ENCODE measurements at regions not wholly inside any gene's neighbourhood (a gene's known extent, or its start where the extent isn't known, plus 50 kb on each side); places are given as distances from the start of the nearest gene placed in this dataset.

DNA sequence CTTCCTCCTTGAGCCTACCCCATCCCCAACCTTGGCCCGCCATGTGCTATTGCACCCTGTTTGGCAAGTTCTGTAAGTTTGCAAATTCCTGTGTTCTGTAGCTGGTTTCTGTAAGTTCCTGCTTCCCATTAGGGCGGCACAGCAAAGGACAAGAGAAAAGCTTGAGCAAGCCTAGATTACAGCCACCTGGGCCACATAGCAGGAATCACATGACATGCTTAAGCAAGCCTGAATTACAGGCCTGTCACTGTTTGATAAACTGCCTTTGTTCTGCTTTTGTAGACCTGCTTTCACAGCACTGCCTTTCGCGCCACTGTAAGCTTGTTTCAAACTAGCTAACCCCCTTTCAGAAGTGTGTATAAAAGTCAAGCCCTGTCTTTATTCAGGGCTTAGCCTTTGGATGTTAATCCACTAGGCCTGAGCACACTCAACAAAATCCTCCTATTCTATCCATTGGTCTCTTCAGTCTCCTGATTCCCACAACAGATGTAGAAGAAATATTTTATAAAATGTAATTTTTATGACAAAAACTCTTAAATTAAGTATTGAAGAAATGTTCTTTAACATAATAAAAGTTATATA lies 906.8 kb upstream of the NDST4 start:
- POLR2A ChIA-PET = no interaction called here
- CTCF ChIA-PET = no interaction called here
- TF ChIP-seq, protein P1, sequence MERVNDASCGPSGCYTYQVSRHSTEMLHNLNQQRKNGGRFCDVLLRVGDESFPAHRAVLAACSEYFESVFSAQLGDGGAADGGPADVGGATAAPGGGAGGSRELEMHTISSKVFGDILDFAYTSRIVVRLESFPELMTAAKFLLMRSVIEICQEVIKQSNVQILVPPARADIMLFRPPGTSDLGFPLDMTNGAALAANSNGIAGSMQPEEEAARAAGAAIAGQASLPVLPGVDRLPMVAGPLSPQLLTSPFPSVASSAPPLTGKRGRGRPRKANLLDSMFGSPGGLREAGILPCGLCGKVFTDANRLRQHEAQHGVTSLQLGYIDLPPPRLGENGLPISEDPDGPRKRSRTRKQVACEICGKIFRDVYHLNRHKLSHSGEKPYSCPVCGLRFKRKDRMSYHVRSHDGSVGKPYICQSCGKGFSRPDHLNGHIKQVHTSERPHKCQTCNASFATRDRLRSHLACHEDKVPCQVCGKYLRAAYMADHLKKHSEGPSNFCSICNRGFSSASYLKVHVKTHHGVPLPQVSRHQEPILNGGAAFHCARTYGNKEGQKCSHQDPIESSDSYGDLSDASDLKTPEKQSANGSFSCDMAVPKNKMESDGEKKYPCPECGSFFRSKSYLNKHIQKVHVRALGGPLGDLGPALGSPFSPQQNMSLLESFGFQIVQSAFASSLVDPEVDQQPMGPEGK (tag by site-specific recombination; IDR thresholded peaks at IDR 0.05) = no peak
- TF ChIP-seq SETDB1 (IDR thresholded peaks at IDR 0.05; ENCODE audit: insufficient read length, low read length) = peak; percentile 78
- no peak for TF ChIP-seq ZNF600 (tag by site-specific recombination; IDR thresholded peaks at IDR 0.05)
- peak; percentile 98 for TF ChIP-seq TRIM28 (IDR thresholded peaks at IDR 0.05; ENCODE audit: borderline replicate concordance, low read length)
- no peak for TF ChIP-seq ZNF214 (tag by site-specific recombination; IDR thresholded peaks at IDR 0.05; ENCODE audit: borderline replicate concordance)
- no peak overlapping the region for H3K4me3 ChIP-seq (ENCODE audit: low read depth, low read length)
- no peaks in the 10 kb centered on the region for H3K36me3 ChIP-seq (ENCODE audit: control insufficient read depth in 2 of 2, insufficient read depth in 1 of 2, low read length in 2 of 2)
- no peaks in the 10 kb centered on the region for H3K9me3 ChIP-seq (ENCODE audit: control insufficient read depth, insufficient read depth, low read depth, low read length)
- H3K27ac ChIP-seq (ENCODE audit: extremely low read depth, low read depth, low read length) = no peak overlapping the region
- no peaks in the 10 kb centered on the region for H3K4me1 ChIP-seq (ENCODE audit: control insufficient read depth, insufficient read depth, low read length)

- CTCF ChIA-PET = no interaction called here
- TF ChIP-seq ZNF664 (tag by site-specific recombination; IDR thresholded peaks at IDR 0.05) = no peak
- TF ChIP-seq ZNF335 (tag by site-specific recombination; conservative IDR thresholded peaks at IDR 0.05) = no peak
- TF ChIP-seq, protein P2, sequence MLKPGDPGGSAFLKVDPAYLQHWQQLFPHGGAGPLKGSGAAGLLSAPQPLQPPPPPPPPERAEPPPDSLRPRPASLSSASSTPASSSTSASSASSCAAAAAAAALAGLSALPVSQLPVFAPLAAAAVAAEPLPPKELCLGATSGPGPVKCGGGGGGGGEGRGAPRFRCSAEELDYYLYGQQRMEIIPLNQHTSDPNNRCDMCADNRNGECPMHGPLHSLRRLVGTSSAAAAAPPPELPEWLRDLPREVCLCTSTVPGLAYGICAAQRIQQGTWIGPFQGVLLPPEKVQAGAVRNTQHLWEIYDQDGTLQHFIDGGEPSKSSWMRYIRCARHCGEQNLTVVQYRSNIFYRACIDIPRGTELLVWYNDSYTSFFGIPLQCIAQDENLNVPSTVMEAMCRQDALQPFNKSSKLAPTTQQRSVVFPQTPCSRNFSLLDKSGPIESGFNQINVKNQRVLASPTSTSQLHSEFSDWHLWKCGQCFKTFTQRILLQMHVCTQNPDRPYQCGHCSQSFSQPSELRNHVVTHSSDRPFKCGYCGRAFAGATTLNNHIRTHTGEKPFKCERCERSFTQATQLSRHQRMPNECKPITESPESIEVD (tag by site-specific recombination; IDR thresholded peaks at IDR 0.05) = no peak
- no peak for TF ChIP-seq ZNF132 (tag by site-specific recombination; IDR thresholded peaks at IDR 0.05; ENCODE audit: borderline replicate concordance)
- no peak for TF ChIP-seq ZNF747 (tag by site-specific recombination; IDR thresholded peaks at IDR 0.05)
- no peak for TF ChIP-seq SCRT1 (tag by site-specific recombination; IDR thresholded peaks at IDR 0.05; ENCODE audit: borderline replicate concordance)
- TF ChIP-seq MYNN (tag by site-specific recombination; IDR thresholded peaks at IDR 0.05; ENCODE audit: borderline replicate concordance) = no peak
- no peak for TF ChIP-seq ZBTB21 (tag by site-specific recombination; IDR thresholded peaks at IDR 0.05)
- no peak for TF ChIP-seq ZNF621 (tag by site-specific recombination; IDR thresholded peaks at IDR 0.05)
- TF ChIP-seq, protein P3, sequence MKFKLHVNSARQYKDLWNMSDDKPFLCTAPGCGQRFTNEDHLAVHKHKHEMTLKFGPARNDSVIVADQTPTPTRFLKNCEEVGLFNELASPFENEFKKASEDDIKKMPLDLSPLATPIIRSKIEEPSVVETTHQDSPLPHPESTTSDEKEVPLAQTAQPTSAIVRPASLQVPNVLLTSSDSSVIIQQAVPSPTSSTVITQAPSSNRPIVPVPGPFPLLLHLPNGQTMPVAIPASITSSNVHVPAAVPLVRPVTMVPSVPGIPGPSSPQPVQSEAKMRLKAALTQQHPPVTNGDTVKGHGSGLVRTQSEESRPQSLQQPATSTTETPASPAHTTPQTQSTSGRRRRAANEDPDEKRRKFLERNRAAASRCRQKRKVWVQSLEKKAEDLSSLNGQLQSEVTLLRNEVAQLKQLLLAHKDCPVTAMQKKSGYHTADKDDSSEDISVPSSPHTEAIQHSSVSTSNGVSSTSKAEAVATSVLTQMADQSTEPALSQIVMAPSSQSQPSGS (tag by site-specific recombination; IDR thresholded peaks at IDR 0.05; ENCODE audit: low read depth) = no peak
- no peak for TF ChIP-seq ZNF561 (tag by site-specific recombination; IDR thresholded peaks at IDR 0.05; ENCODE audit: borderline replicate concordance)
- no peak for TF ChIP-seq SETDB1 (IDR thresholded peaks at IDR 0.05; ENCODE audit: insufficient read length, low read length)
- TF ChIP-seq MEIS1 (CRISPR knock-in tag; IDR thresholded peaks at IDR 0.05; ENCODE audit: borderline replicate concordance) = no peak
- Histone ChIP-seq H3K27ac (ENCODE audit: extremely low read depth, low read depth, low read length) (no peak overlapping the region), H3K36me3 (ENCODE audit: control insufficient read depth in 2 of 2, insufficient read depth in 1 of 2, low read length in 2 of 2) (no peaks in the 10 kb centered on the region), H3K4me3 (ENCODE audit: low read depth, low read length) (no peak overlapping the region), H3K4me1 (ENCODE audit: control insufficient read depth, insufficient read depth, low read length) (no peaks in the 10 kb centered on the region), H3K9me3 (ENCODE audit: control insufficient read depth, insufficient read depth, low read depth, low read length) (no peaks in the 10 kb centered on the region)
- POLR2A ChIA-PET = no interaction called here
These were observed 905.4 kb upstream of the NDST4 start for GRCh38 chr4:116018831-116019230.

GRCh38 chr4:116016201-116016600 lies 902.8 kb upstream of the NDST4 start:
- Histone ChIP-seq H3K4me3 (ENCODE audit: low read depth, low read length) (no peak overlapping the region), H3K36me3 (ENCODE audit: control insufficient read depth in 2 of 2, insufficient read depth in 1 of 2, low read length in 2 of 2) (no peaks in the 10 kb centered on the region), H3K27ac (ENCODE audit: extremely low read depth, low read depth, low read length) (no peak overlapping the region), H3K4me1 (ENCODE audit: control insufficient read depth, insufficient read depth, low read length) (no peaks in the 10 kb centered on the region), H3K9me3 (ENCODE audit: control insufficient read depth, insufficient read depth, low read depth, low read length) (no peaks in the 10 kb centered on the region)
- ChIA-PET POLR2A (no interaction called here), CTCF (no interaction called here)
- TF ChIP-seq ZNF140 (tag by site-specific recombination; IDR thresholded peaks at IDR 0.05) = no peak
- TF ChIP-seq ZSCAN30 (tag by site-specific recombination; IDR thresholded peaks at IDR 0.05) = no peak
- TF ChIP-seq, protein P4, sequence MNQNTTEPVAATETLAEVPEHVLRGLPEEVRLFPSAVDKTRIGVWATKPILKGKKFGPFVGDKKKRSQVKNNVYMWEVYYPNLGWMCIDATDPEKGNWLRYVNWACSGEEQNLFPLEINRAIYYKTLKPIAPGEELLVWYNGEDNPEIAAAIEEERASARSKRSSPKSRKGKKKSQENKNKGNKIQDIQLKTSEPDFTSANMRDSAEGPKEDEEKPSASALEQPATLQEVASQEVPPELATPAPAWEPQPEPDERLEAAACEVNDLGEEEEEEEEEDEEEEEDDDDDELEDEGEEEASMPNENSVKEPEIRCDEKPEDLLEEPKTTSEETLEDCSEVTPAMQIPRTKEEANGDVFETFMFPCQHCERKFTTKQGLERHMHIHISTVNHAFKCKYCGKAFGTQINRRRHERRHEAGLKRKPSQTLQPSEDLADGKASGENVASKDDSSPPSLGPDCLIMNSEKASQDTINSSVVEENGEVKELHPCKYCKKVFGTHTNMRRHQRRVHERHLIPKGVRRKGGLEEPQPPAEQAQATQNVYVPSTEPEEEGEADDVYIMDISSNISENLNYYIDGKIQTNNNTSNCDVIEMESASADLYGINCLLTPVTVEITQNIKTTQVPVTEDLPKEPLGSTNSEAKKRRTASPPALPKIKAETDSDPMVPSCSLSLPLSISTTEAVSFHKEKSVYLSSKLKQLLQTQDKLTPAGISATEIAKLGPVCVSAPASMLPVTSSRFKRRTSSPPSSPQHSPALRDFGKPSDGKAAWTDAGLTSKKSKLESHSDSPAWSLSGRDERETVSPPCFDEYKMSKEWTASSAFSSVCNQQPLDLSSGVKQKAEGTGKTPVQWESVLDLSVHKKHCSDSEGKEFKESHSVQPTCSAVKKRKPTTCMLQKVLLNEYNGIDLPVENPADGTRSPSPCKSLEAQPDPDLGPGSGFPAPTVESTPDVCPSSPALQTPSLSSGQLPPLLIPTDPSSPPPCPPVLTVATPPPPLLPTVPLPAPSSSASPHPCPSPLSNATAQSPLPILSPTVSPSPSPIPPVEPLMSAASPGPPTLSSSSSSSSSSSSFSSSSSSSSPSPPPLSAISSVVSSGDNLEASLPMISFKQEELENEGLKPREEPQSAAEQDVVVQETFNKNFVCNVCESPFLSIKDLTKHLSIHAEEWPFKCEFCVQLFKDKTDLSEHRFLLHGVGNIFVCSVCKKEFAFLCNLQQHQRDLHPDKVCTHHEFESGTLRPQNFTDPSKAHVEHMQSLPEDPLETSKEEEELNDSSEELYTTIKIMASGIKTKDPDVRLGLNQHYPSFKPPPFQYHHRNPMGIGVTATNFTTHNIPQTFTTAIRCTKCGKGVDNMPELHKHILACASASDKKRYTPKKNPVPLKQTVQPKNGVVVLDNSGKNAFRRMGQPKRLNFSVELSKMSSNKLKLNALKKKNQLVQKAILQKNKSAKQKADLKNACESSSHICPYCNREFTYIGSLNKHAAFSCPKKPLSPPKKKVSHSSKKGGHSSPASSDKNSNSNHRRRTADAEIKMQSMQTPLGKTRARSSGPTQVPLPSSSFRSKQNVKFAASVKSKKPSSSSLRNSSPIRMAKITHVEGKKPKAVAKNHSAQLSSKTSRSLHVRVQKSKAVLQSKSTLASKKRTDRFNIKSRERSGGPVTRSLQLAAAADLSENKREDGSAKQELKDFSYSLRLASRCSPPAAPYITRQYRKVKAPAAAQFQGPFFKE (tag by site-specific recombination; IDR thresholded peaks at IDR 0.05; ENCODE audit: borderline replicate concordance) = no peak
